ENCODE measurements at regions not wholly inside any gene's neighbourhood (a gene's known extent, or its start where the extent isn't known, plus 50 kb on each side); places are given as distances from the start of the nearest gene placed in this dataset.

DNA sequence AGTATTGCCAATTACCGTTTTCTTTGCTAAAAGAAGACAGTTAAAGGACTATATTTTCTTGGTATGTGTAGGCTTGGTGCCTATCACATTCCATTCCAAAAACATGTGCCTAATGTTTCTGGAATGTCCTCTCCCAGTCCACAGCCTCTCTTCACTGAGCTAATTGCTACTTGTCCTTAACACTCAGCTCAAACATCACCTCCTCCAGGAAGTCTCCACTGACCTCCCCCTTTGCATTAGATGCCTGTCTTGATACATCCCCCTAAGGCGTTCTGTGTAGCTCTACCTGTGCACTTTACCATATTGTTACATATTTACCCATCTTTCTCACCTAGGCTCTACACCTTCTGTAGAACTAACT, 195.6 kb upstream of the CAMK1G start:
- intact Hi-C loops (cut with micrococcal nuclease; ENCODE audit: unreplicated experiment), result no loop called here

DNA sequence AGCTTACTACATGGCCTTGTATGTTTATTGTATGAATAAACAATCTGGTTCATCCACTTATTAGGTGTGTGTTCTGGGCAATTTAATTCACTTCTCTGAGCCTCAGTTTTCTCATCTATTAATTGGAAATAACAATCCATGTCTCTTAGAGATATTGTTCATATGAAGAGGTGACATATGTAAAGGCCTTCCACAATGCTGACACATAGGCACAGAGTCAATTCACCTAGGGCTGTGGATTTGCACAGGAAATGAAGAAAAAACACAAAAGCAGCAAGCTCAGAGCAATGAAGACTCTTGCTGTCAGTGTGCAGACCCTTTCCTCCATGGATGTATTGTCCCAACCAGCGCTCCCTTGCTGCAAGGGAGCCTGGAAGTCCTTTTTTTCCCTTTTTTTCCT, 195.2 kb upstream of the CAMK1G start:
- ATAC-seq (no peak), DNase-seq (ENCODE audit: low read depth, low spot score) (no peak)
- in situ Hi-C loops (cut with HindIII; ENCODE audit: low pct_unique_long_range_greater_than_20kb, low sequenced_read_pairs), result no loop called here
- BruUV-seq (replicated peaks), result no TSS peak
- Histone ChIP-seq H3K27ac (ENCODE audit: low read length) (no peak overlapping the region), H3K4me1 (ENCODE audit: control insufficient read depth, insufficient read depth, low read length) (no peaks in the 10 kb centered on the region), H3K36me3 (ENCODE audit: control insufficient read depth, insufficient read depth, low read length) (no peaks in the 10 kb centered on the region), H3K27me3 (ENCODE audit: control insufficient read depth, insufficient read depth, low read length) (no peaks in the 10 kb centered on the region), H3K9me3 (ENCODE audit: control insufficient read depth, insufficient read depth, low read depth, low read length) (no peaks in the 10 kb centered on the region), H3K4me3 (ENCODE audit: low read depth in 2 of 2, low read length in 2 of 2) (no peak overlapping the region)
- ChIA-PET CTCF (no interaction called here), POLR2A (no interaction called here)
- TF ChIP-seq, protein P1, sequence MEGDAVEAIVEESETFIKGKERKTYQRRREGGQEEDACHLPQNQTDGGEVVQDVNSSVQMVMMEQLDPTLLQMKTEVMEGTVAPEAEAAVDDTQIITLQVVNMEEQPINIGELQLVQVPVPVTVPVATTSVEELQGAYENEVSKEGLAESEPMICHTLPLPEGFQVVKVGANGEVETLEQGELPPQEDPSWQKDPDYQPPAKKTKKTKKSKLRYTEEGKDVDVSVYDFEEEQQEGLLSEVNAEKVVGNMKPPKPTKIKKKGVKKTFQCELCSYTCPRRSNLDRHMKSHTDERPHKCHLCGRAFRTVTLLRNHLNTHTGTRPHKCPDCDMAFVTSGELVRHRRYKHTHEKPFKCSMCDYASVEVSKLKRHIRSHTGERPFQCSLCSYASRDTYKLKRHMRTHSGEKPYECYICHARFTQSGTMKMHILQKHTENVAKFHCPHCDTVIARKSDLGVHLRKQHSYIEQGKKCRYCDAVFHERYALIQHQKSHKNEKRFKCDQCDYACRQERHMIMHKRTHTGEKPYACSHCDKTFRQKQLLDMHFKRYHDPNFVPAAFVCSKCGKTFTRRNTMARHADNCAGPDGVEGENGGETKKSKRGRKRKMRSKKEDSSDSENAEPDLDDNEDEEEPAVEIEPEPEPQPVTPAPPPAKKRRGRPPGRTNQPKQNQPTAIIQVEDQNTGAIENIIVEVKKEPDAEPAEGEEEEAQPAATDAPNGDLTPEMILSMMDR (IDR thresholded peaks at IDR 0.05), result no peak
- TF ChIP-seq POLR2AphosphoS5 (IDR thresholded peaks at IDR 0.05; ENCODE audit: low read depth, low read length) (no peak), TCF7L2 (IDR thresholded peaks at IDR 0.05; ENCODE audit: low read depth, low read length) (no peak), SIN3A (IDR thresholded peaks at IDR 0.05; ENCODE audit: borderline replicate concordance, insufficient read depth, low read depth, low read length) (no peak)
- TF ChIP-seq, protein P2, sequence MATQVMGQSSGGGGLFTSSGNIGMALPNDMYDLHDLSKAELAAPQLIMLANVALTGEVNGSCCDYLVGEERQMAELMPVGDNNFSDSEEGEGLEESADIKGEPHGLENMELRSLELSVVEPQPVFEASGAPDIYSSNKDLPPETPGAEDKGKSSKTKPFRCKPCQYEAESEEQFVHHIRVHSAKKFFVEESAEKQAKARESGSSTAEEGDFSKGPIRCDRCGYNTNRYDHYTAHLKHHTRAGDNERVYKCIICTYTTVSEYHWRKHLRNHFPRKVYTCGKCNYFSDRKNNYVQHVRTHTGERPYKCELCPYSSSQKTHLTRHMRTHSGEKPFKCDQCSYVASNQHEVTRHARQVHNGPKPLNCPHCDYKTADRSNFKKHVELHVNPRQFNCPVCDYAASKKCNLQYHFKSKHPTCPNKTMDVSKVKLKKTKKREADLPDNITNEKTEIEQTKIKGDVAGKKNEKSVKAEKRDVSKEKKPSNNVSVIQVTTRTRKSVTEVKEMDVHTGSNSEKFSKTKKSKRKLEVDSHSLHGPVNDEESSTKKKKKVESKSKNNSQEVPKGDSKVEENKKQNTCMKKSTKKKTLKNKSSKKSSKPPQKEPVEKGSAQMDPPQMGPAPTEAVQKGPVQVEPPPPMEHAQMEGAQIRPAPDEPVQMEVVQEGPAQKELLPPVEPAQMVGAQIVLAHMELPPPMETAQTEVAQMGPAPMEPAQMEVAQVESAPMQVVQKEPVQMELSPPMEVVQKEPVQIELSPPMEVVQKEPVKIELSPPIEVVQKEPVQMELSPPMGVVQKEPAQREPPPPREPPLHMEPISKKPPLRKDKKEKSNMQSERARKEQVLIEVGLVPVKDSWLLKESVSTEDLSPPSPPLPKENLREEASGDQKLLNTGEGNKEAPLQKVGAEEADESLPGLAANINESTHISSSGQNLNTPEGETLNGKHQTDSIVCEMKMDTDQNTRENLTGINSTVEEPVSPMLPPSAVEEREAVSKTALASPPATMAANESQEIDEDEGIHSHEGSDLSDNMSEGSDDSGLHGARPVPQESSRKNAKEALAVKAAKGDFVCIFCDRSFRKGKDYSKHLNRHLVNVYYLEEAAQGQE (IDR thresholded peaks at IDR 0.05; ENCODE audit: insufficient read depth in 1 of 2, low read depth in 2 of 2, low read length in 1 of 2), result no peak
- intact Hi-C loops (cut with micrococcal nuclease; ENCODE audit: unreplicated experiment), result no loop called here

More for the DNA sequence above, 195.6 kb upstream of the CAMK1G start:
- H3K27me3 ChIP-seq (ENCODE audit: control insufficient read depth, insufficient read depth, low read length), result no peaks in the 10 kb centered on the region
- H3K4me3 ChIP-seq (ENCODE audit: low read depth in 2 of 2, low read length in 2 of 2), result no peak overlapping the region
- H3K27ac ChIP-seq (ENCODE audit: low read length), result no peak overlapping the region
- DNase-seq (ENCODE audit: low read depth, low spot score), result no peak
- TF ChIP-seq, protein P1 (IDR thresholded peaks at IDR 0.05), result no peak
- H3K36me3 ChIP-seq (ENCODE audit: control insufficient read depth, insufficient read depth, low read length), result no peaks in the 10 kb centered on the region
- BruUV-seq (replicated peaks), result no TSS peak
- no peaks in the 10 kb centered on the region for H3K4me1 ChIP-seq (ENCODE audit: control insufficient read depth, insufficient read depth, low read length)
- no peaks in the 10 kb centered on the region for H3K9me3 ChIP-seq (ENCODE audit: control insufficient read depth, insufficient read depth, low read depth, low read length)
- in situ Hi-C loops (cut with HindIII; ENCODE audit: low pct_unique_long_range_greater_than_20kb, low sequenced_read_pairs), result no loop called here
- ATAC-seq, result no peak
- CTCF ChIA-PET, result no interaction called here
- POLR2A ChIA-PET, result no interaction called here

DNA sequence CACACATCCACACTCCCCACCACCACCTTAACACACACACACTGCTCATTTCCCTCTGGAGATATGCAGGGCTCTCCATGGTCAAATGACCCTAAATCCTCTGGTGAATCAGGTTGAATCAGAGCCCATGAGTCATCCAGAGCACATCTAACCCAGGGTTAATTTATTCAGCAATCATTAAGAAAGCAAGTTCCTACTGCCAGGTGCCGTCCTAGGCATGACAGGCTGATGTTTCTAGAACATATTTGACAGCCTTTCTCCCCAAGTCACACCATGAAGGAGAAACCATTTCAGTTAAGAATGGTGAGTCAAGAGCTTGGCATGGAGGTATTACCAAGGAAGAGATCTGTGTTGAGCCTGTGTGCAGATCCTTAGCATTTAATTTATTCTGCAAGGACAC, 194.3 kb upstream of the CAMK1G start:
- H3K27me3 ChIP-seq (ENCODE audit: control insufficient read depth, insufficient read depth, low read length), result no peaks in the 10 kb centered on the region
- CTCF ChIA-PET, result no interaction called here
- H3K36me3 ChIP-seq (ENCODE audit: control insufficient read depth, insufficient read depth, low read length), result no peaks in the 10 kb centered on the region
- in situ Hi-C loops (cut with HindIII; ENCODE audit: low pct_unique_long_range_greater_than_20kb, low sequenced_read_pairs) (no loop called here), intact Hi-C loops (cut with micrococcal nuclease; ENCODE audit: unreplicated experiment) (no loop called here)
- ATAC-seq (no peak), DNase-seq (ENCODE audit: low read depth, low spot score) (peak; percentile 27)
- H3K27ac ChIP-seq (ENCODE audit: low read length), result no peak overlapping the region
- no peaks in the 10 kb centered on the region for H3K9me3 ChIP-seq (ENCODE audit: control insufficient read depth, insufficient read depth, low read depth, low read length)
- POLR2A ChIA-PET, result no interaction called here
- no peaks in the 10 kb centered on the region for H3K4me1 ChIP-seq (ENCODE audit: control insufficient read depth, insufficient read depth, low read length)
- TF ChIP-seq SIN3A (IDR thresholded peaks at IDR 0.05; ENCODE audit: borderline replicate concordance, insufficient read depth, low read depth, low read length) (no peak), POLR2AphosphoS5 (IDR thresholded peaks at IDR 0.05; ENCODE audit: low read depth, low read length) (no peak), TCF7L2 (IDR thresholded peaks at IDR 0.05; ENCODE audit: low read depth, low read length) (no peak)
- TF ChIP-seq, protein P2 (IDR thresholded peaks at IDR 0.05; ENCODE audit: insufficient read depth in 1 of 2, low read depth in 2 of 2, low read length in 1 of 2), result no peak
- TF ChIP-seq, protein P1 (IDR thresholded peaks at IDR 0.05), result no peak
- H3K4me3 ChIP-seq (ENCODE audit: low read depth in 2 of 2, low read length in 2 of 2), result no peak overlapping the region
- no TSS peak for BruUV-seq (replicated peaks)
